ENCODE measurements at regions not wholly inside any gene's neighbourhood (a gene's known extent, or its start where the extent isn't known, plus 50 kb on each side); places are given as distances from the start of the nearest gene placed in this dataset.

GRCh38 chr7:41501466-41501865, 201.4 kb downstream of the INHBA start:
- no peak for TF ChIP-seq POLR2A (IDR thresholded peaks at IDR 0.05)
- no peak for TF ChIP-seq CTCF (IDR thresholded peaks at IDR 0.05)

Measured in suprapubic skin (tissue), 3 donors.